ENCODE measurements at regions not wholly inside any gene's neighbourhood (a gene's known extent, or its start where the extent isn't known, plus 50 kb on each side); places are given as distances from the start of the nearest gene placed in this dataset.
"Not testable (repeated sequence)": the region's sequence is repeated elsewhere in the genome, so short reads cannot be mapped to it uniquely, and the experiment has no call there.

- Mint-ChIP-seq H3K27ac (no peak overlapping the region), H3K4me1 (no peaks in the 10 kb centered on the region), H3K9me3 (peaks cover 5 to 10% (median 5%) of the 10 kb centered on the region in 3 donors), H3K4me3 (no peak overlapping the region), H3K27me3 (no peaks in the 10 kb centered on the region), H3K36me3 (no peaks in the 10 kb centered on the region)
- 59% methylated on average over 90 of the region's 96 CpGs for WGBS (ENCODE audit: insufficient coverage)
- ATAC-seq (replicated peaks in 1 of 4) = no peak
- H3K4me3 ChIP-seq (ENCODE audit: control insufficient read depth in 1 of 2, extremely low read depth in 1 of 2, low read length in 1 of 2) = no peak overlapping the region
- no peaks in the 10 kb centered on the region for H3K9me3 ChIP-seq
- no peak overlapping the region for H3K27ac ChIP-seq (ENCODE audit: low read length)
- no peaks in the 10 kb centered on the region for H3K36me3 ChIP-seq (ENCODE audit: control insufficient read depth in 2 of 2, extremely low read depth in 1 of 2, insufficient read depth in 1 of 2, low read length in 1 of 2)
- CTCF ChIA-PET = no interaction called here
- DNase-seq = peak in 1 of 35 experiments; percentile 3
- POLR2A ChIA-PET = no interaction called here
- peaks cover 0 to 12% of the 10 kb centered on the region in 2 experiments for H3K27me3 ChIP-seq (replicated peaks in 1 of 2; ENCODE audit: control insufficient read depth in 2 of 2, extremely low read depth in 1 of 2, insufficient read depth in 2 of 2, low read length in 1 of 2)
- no peaks in the 10 kb centered on the region for H3K4me1 ChIP-seq (ENCODE audit: control insufficient read depth in 1 of 2, extremely low read depth in 1 of 2, insufficient read depth in 2 of 2, low read length in 2 of 2)
These were observed 562.7 kb upstream of the WSB1 start for GRCh38 chr17:26731005-26731921.

- H3K27me3 Mint-ChIP-seq; H3K4me3 Mint-ChIP-seq; H3K36me3 Mint-ChIP-seq; H3K27ac Mint-ChIP-seq; H3K4me3 ChIP-seq (ENCODE audit: control insufficient read depth in 1 of 2, extremely low read depth in 1 of 2, low read length in 1 of 2); POLR2A ChIA-PET; H3K36me3 ChIP-seq (ENCODE audit: control insufficient read depth in 2 of 2, extremely low read depth in 1 of 2, insufficient read depth in 1 of 2, low read length in 1 of 2); CTCF ChIA-PET; ATAC-seq (replicated peaks in 1 of 4); H3K27ac ChIP-seq (ENCODE audit: low read length); DNase-seq; H3K9me3 ChIP-seq; H3K4me1 Mint-ChIP-seq; H3K4me1 ChIP-seq (ENCODE audit: control insufficient read depth in 1 of 2, extremely low read depth in 1 of 2, insufficient read depth in 2 of 2, low read length in 2 of 2): not testable (repeated sequence)
- peaks cover 7 to 12% (median 8%) of the 10 kb centered on the region in 3 donors for H3K9me3 Mint-ChIP-seq
- 69% methylated on average over 20 of the region's 22 CpGs for WGBS (ENCODE audit: insufficient coverage)
- peaks cover 0 to 12% of the 10 kb centered on the region in 2 experiments for H3K27me3 ChIP-seq (replicated peaks in 1 of 2; ENCODE audit: control insufficient read depth in 2 of 2, extremely low read depth in 1 of 2, insufficient read depth in 2 of 2, low read length in 1 of 2)
These were observed 562.0 kb upstream of the WSB1 start for GRCh38 chr17:26731926-26732325.

- CTCF ChIA-PET; POLR2A ChIA-PET; H3K9me3 ChIP-seq; ATAC-seq (replicated peaks in 1 of 4); H3K36me3 ChIP-seq (ENCODE audit: control insufficient read depth in 2 of 2, extremely low read depth in 1 of 2, insufficient read depth in 1 of 2, low read length in 1 of 2); H3K4me1 Mint-ChIP-seq; DNase-seq; H3K36me3 Mint-ChIP-seq; H3K27ac ChIP-seq (ENCODE audit: low read length); H3K4me1 ChIP-seq (ENCODE audit: control insufficient read depth in 1 of 2, extremely low read depth in 1 of 2, insufficient read depth in 2 of 2, low read length in 2 of 2); H3K4me3 ChIP-seq (ENCODE audit: control insufficient read depth in 1 of 2, extremely low read depth in 1 of 2, low read length in 1 of 2); H3K4me3 Mint-ChIP-seq; H3K27ac Mint-ChIP-seq; H3K27me3 Mint-ChIP-seq: not testable (repeated sequence)
- H3K9me3 Mint-ChIP-seq = peaks cover 11 to 24% (median 21%) of the 10 kb centered on the region in 3 donors
- H3K27me3 ChIP-seq (replicated peaks in 1 of 2; ENCODE audit: control insufficient read depth in 2 of 2, extremely low read depth in 1 of 2, insufficient read depth in 2 of 2, low read length in 1 of 2) = peaks cover 0 to 12% of the 10 kb centered on the region in 2 experiments
- WGBS (ENCODE audit: insufficient coverage) = 0% methylated on average over 1 of the region's 2 CpGs
These were observed 559.1 kb upstream of the WSB1 start for GRCh38 chr17:26734775-26735174.

- H3K27me3 ChIP-seq (replicated peaks in 1 of 2; ENCODE audit: control insufficient read depth in 2 of 2, extremely low read depth in 1 of 2, insufficient read depth in 2 of 2, low read length in 1 of 2); H3K4me1 Mint-ChIP-seq; POLR2A ChIA-PET; DNase-seq; H3K36me3 Mint-ChIP-seq; CTCF ChIA-PET; H3K4me3 Mint-ChIP-seq; H3K27me3 Mint-ChIP-seq; H3K36me3 ChIP-seq (ENCODE audit: control insufficient read depth in 2 of 2, extremely low read depth in 1 of 2, insufficient read depth in 1 of 2, low read length in 1 of 2); H3K4me1 ChIP-seq (ENCODE audit: control insufficient read depth in 1 of 2, extremely low read depth in 1 of 2, insufficient read depth in 2 of 2, low read length in 2 of 2); H3K9me3 ChIP-seq; H3K4me3 ChIP-seq (ENCODE audit: control insufficient read depth in 1 of 2, extremely low read depth in 1 of 2, low read length in 1 of 2); H3K27ac Mint-ChIP-seq; H3K27ac ChIP-seq (ENCODE audit: low read length); ATAC-seq (replicated peaks in 1 of 4): not testable (repeated sequence)
- peaks cover 11 to 24% (median 21%) of the 10 kb centered on the region in 3 donors for H3K9me3 Mint-ChIP-seq
- WGBS (ENCODE audit: insufficient coverage) = 93% methylated on average over 2 of the region's 6 CpGs
These were observed 557.9 kb upstream of the WSB1 start for GRCh38 chr17:26735977-26736376.

GRCh38 chr17:26765860-26766709 lies 527.8 kb upstream of the WSB1 start:
- H3K4me1 Mint-ChIP-seq = no peaks in the 10 kb centered on the region
- no peaks in the 10 kb centered on the region for H3K36me3 Mint-ChIP-seq
- peaks cover 4 to 7% of the 10 kb centered on the region in 2 donors for H3K27me3 Mint-ChIP-seq
- peaks cover 4 to 18% (median 9%) of the 10 kb centered on the region in 3 donors for H3K9me3 Mint-ChIP-seq
- WGBS (ENCODE audit: insufficient coverage) = 69% methylated on average over 16 of the region's 103 CpGs
- ChIA-PET CTCF (no interaction called here), POLR2A (no interaction called here)
- H3K27ac ChIP-seq (ENCODE audit: low read length) = no peak overlapping the region
- H3K27ac Mint-ChIP-seq = no peak overlapping the region
- no peaks in the 10 kb centered on the region for H3K4me1 ChIP-seq (ENCODE audit: control insufficient read depth in 1 of 2, extremely low read depth in 1 of 2, insufficient read depth in 2 of 2, low read length in 2 of 2)
- no peaks in the 10 kb centered on the region for H3K36me3 ChIP-seq (ENCODE audit: control insufficient read depth in 2 of 2, extremely low read depth in 1 of 2, insufficient read depth in 1 of 2, low read length in 1 of 2)
- ATAC-seq (replicated peaks in 1 of 4) (no peak), DNase-seq (no peak)
- H3K4me3 Mint-ChIP-seq = no peak overlapping the region
- H3K27me3 ChIP-seq (replicated peaks in 1 of 2; ENCODE audit: control insufficient read depth in 2 of 2, extremely low read depth in 1 of 2, insufficient read depth in 2 of 2, low read length in 1 of 2) = no peaks in the 10 kb centered on the region
- H3K4me3 ChIP-seq (ENCODE audit: control insufficient read depth in 1 of 2, extremely low read depth in 1 of 2, low read length in 1 of 2) = no peak overlapping the region
- no peaks in the 10 kb centered on the region for H3K9me3 ChIP-seq

GRCh38 chr17:26766743-26767142 lies 527.2 kb upstream of the WSB1 start:
- Mint-ChIP-seq H3K4me1 (no peaks in the 10 kb centered on the region), H3K27me3 (peaks cover 4 to 7% of the 10 kb centered on the region in 2 donors), H3K36me3 (no peaks in the 10 kb centered on the region), H3K9me3 (peaks cover 4 to 18% (median 9%) of the 10 kb centered on the region in 3 donors), H3K4me3 (no peak overlapping the region), H3K27ac (no peak overlapping the region)
- Histone ChIP-seq H3K9me3 (no peaks in the 10 kb centered on the region), H3K4me3 (ENCODE audit: control insufficient read depth in 1 of 2, extremely low read depth in 1 of 2, low read length in 1 of 2) (no peak overlapping the region), H3K27me3 (replicated peaks in 1 of 2; ENCODE audit: control insufficient read depth in 2 of 2, extremely low read depth in 1 of 2, insufficient read depth in 2 of 2, low read length in 1 of 2) (no peaks in the 10 kb centered on the region), H3K4me1 (ENCODE audit: control insufficient read depth in 1 of 2, extremely low read depth in 1 of 2, insufficient read depth in 2 of 2, low read length in 2 of 2) (no peaks in the 10 kb centered on the region), H3K27ac (ENCODE audit: low read length) (no peak overlapping the region), H3K36me3 (ENCODE audit: control insufficient read depth in 2 of 2, extremely low read depth in 1 of 2, insufficient read depth in 1 of 2, low read length in 1 of 2) (no peaks in the 10 kb centered on the region)
- ATAC-seq (replicated peaks in 1 of 4) = no peak
- DNase-seq = no peak
- ChIA-PET POLR2A (no interaction called here), CTCF (no interaction called here)
- 68% methylated on average over 14 of the region's 40 CpGs for WGBS (ENCODE audit: insufficient coverage)
